ENCODE measurements at regions not wholly inside any gene's neighbourhood (a gene's known extent, or its start where the extent isn't known, plus 50 kb on each side); places are given as distances from the start of the nearest gene placed in this dataset.

GRCh38 chr13:80276371-80277289 lies 64.3 kb downstream of the SPRY2 start:
- H3K79me1 ChIP-seq (ENCODE audit: low read depth in 1 of 2, low read length in 2 of 2): no peaks in the 10 kb centered on the region
- no peak overlapping the region for H3K9ac ChIP-seq (ENCODE audit: low read depth, low read length)
- no peak overlapping the region for H3K4ac ChIP-seq (ENCODE audit: low read depth, low read length)
- no peak overlapping the region for H2AK9ac ChIP-seq (replicated peaks; ENCODE audit: low read depth, low read length, poor library complexity)
- no peak overlapping the region for H2BK20ac ChIP-seq (ENCODE audit: low read depth, low read length)
- POLR2A ChIA-PET (ENCODE audit: unreplicated experiment): no interaction called here
- no peak for TF ChIP-seq RAD21 (IDR thresholded peaks at IDR 0.05; ENCODE audit: low read length)
- H3K27me3 ChIP-seq (ENCODE audit: control insufficient read depth, insufficient read depth, low read length): no peaks in the 10 kb centered on the region
- dilution Hi-C loops (cut with HindIII; ENCODE audit: low sequenced_read_pairs, unreplicated experiment) (no loop called here), intact Hi-C loops (cut with micrococcal nuclease) (no loop called here), in situ Hi-C loops (cut with MboI; ENCODE audit: low sequenced_read_pairs) (no loop called here)
- H2AFZ ChIP-seq (replicated peaks; ENCODE audit: low read length, poor library complexity): no peak overlapping the region
- no peak overlapping the region for H4K8ac ChIP-seq (ENCODE audit: low read depth in 2 of 2, low read length in 2 of 2)
- H3K9me3 ChIP-seq (ENCODE audit: control insufficient read depth, insufficient read depth, low read length): no peaks in the 10 kb centered on the region
- ATAC-seq (ENCODE audit: low read depth) (no peak), DNase-seq (peak; percentile 23)
- WGBS, 2 experiments (ENCODE audit: extremely low coverage in 2 of 2, insufficient read length in 1 of 2): 90% methylated on average over 2 of the region's 12 CpGs; no CpG with 5 or more reads in 1 of the 2 experiments
- no peak overlapping the region for H2BK15ac ChIP-seq (ENCODE audit: low read depth, low read length)
- CTCF ChIA-PET: interaction anchor here (0.6 kb wide), 1 partner anchor 319 kb away, joined by 3 read pairs; no protein-coding TSS in a partner anchor
- no peak overlapping the region for H2BK120ac ChIP-seq (ENCODE audit: low read depth, low read length)
- no peak overlapping the region for H3K23ac ChIP-seq (ENCODE audit: low read depth, low read length)
- no peak overlapping the region for H3K18ac ChIP-seq (ENCODE audit: low read depth, low read length)
- H3K14ac ChIP-seq (replicated peaks; ENCODE audit: low read depth, low read length): no peak overlapping the region
- H2BK5ac ChIP-seq (ENCODE audit: low read depth, low read length, poor library complexity, severe bottlenecking): no peak overlapping the region
- H3K36me3 ChIP-seq (ENCODE audit: control insufficient read depth, insufficient read depth, low read length): no peaks in the 10 kb centered on the region
- H3K27ac ChIP-seq (ENCODE audit: insufficient read depth, low read length): no peak overlapping the region
- H4K20me1 ChIP-seq (ENCODE audit: insufficient read depth, low read length): no peaks in the 10 kb centered on the region
- H3K56ac ChIP-seq (ENCODE audit: extremely low read depth, insufficient read depth, low read length): no peak overlapping the region
- no peak overlapping the region for H4K5ac ChIP-seq (ENCODE audit: low read depth, low read length)
- no peak overlapping the region for H4K91ac ChIP-seq (ENCODE audit: insufficient read depth, low read depth, low read length)
- H2AK5ac ChIP-seq (ENCODE audit: low read depth, low read length): no peak overlapping the region
- H3K4me3 ChIP-seq (ENCODE audit: insufficient read depth, low read depth, low read length): no peak overlapping the region
- no TSS peak for BruUV-seq (replicated peaks)
- no peak overlapping the region for H3K4me2 ChIP-seq (ENCODE audit: low read depth, low read length)
- no peaks in the 10 kb centered on the region for H3K9me1 ChIP-seq (ENCODE audit: insufficient read depth, low read length)
- no peaks in the 10 kb centered on the region for H3K4me1 ChIP-seq (ENCODE audit: control insufficient read depth, insufficient read depth, low read length)

Data from IMR-90 (cell line).